HEK293 (cell line): ENCODE measurements at regions not wholly inside any gene's neighbourhood (a gene's known extent, or its start where the extent isn't known, plus 50 kb on each side); places are given as distances from the start of the nearest gene placed in this dataset.

Experiments
- ATF2 ChIP-seq: fragments of 450-650 bp; formaldehyde crosslinking; IDR thresholded peaks from 2 replicates; pipeline ENCODE4 v1.5.1; 2016; ENCODE audit warnings: missing biosample characterization, missing genetic modification characterization, low read depth
- HOXA7 ChIP-seq: sonication (generic); formaldehyde crosslinking; IDR thresholded peaks from 2 replicates; pipeline ENCODE4 v1.8.1; 2022; ENCODE audit warnings: missing genetic modification reagents, borderline replicate concordance
- PATZ1 ChIP-seq: fragments of 450-650 bp; formaldehyde crosslinking; IDR thresholded peaks from 2 replicates; pipeline ENCODE4 v1.5.1; 2016; ENCODE audit warnings: missing biosample characterization, missing genetic modification characterization
- ZNF221 ChIP-seq: fragments of 450-650 bp; formaldehyde crosslinking; IDR thresholded peaks from 2 replicates; pipeline ENCODE4 v1.5.1; 2017; ENCODE audit warnings: missing biosample characterization, missing genetic modification characterization, borderline replicate concordance
- ZNF548 ChIP-seq: fragments of 450-650 bp; formaldehyde crosslinking; IDR thresholded peaks from 2 replicates; pipeline ENCODE4 v1.5.1; 2016; ENCODE audit warnings: missing biosample characterization, missing genetic modification characterization
- ZNF654 ChIP-seq: fragments of 450-650 bp; formaldehyde crosslinking; IDR thresholded peaks from 2 replicates; pipeline ENCODE4 v1.5.1; 2016; ENCODE audit warnings: low read depth, missing biosample characterization, missing genetic modification characterization
- ZNF747 ChIP-seq: fragments of 450-650 bp; formaldehyde crosslinking; IDR thresholded peaks from 2 replicates; pipeline ENCODE4 v1.5.1; 2016; ENCODE audit warnings: missing biosample characterization, missing genetic modification characterization
- ZNF776 ChIP-seq: fragments of 450-650 bp; formaldehyde crosslinking; IDR thresholded peaks from 2 replicates; pipeline ENCODE4 v1.5.0; 2017; ENCODE audit warnings: missing biosample characterization, missing genetic modification characterization, borderline replicate concordance
- TF ChIP-seq, protein P1 (sequence below): fragments of 450-650 bp; formaldehyde crosslinking; IDR thresholded peaks from 2 replicates; pipeline ENCODE4 v1.5.1; 2016; ENCODE audit warnings: missing biosample characterization, missing genetic modification characterization
- TF ChIP-seq, protein P2 (sequence below): fragments of 450-650 bp; formaldehyde crosslinking; IDR thresholded peaks from 2 replicates; pipeline ENCODE4 v1.5.1; 2016; ENCODE audit warnings: missing biosample characterization, missing genetic modification characterization

DNA sequence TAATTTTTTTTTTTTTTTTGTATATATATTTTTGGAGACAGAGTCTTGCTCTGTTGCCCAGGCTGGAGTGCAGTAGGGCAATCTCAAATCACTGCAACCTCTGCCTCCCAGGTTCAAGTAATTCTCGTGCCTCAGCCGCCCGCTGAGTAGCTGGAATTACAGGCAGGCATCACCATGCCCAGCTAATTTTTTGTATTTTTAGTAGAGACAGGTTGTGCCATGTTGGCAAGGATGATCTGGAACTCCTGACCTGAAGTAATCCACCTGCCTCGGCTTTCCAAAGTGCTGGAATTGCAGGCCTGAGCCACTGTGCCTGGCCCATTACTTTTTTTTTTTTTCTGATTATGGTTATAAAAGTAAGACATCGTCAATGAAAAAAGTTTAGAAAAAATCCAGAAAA lies 84.0 kb upstream of the LMNB1 start:
- TF ChIP-seq, protein P1, sequence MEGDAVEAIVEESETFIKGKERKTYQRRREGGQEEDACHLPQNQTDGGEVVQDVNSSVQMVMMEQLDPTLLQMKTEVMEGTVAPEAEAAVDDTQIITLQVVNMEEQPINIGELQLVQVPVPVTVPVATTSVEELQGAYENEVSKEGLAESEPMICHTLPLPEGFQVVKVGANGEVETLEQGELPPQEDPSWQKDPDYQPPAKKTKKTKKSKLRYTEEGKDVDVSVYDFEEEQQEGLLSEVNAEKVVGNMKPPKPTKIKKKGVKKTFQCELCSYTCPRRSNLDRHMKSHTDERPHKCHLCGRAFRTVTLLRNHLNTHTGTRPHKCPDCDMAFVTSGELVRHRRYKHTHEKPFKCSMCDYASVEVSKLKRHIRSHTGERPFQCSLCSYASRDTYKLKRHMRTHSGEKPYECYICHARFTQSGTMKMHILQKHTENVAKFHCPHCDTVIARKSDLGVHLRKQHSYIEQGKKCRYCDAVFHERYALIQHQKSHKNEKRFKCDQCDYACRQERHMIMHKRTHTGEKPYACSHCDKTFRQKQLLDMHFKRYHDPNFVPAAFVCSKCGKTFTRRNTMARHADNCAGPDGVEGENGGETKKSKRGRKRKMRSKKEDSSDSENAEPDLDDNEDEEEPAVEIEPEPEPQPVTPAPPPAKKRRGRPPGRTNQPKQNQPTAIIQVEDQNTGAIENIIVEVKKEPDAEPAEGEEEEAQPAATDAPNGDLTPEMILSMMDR (tag by site-specific recombination), result no peak
- TF ChIP-seq HOXA7 (CRISPR knock-in tag) (no peak), ATF2 (tag by site-specific recombination) (no peak), PATZ1 (tag by site-specific recombination) (no peak), ZNF747 (tag by site-specific recombination) (no peak), ZNF548 (tag by site-specific recombination) (no peak), ZNF654 (tag by site-specific recombination) (no peak), ZNF221 (no peak), ZNF776 (tag by site-specific recombination) (no peak)
- TF ChIP-seq, protein P2, sequence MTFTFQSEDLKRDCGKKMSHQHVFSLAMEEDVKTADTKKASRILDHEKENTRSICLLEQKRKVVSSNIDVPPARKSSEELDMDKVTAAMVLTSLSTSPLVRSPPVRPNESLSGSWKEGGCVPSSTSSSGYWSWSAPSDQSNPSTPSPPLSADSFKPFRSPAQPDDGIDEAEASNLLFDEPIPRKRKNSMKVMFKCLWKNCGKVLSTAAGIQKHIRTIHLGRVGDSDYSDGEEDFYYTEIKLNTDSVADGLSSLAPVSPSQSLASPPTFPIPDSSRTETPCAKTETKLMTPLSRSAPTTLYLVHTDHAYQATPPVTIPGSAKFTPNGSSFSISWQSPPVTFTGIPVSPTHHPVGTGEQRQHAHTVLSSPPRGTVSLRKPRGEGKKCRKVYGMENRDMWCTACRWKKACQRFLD, result no peak
